KBM-7 (cell line): ENCODE measurements at regions not wholly inside any gene's neighbourhood (a gene's known extent, or its start where the extent isn't known, plus 50 kb on each side); places are given as distances from the start of the nearest gene placed in this dataset.
A peak's percentile ranks its signal among the peaks of the same experiment; 100 is the strongest.
"Not testable (repeated sequence)": the region's sequence is repeated elsewhere in the genome, so short reads cannot be mapped to it uniquely, and the experiment has no call there.

Experiments
- DNase-seq: peaks from one replicate; pipeline ENCODE4 v3.0.0-alpha.2; 2015
- in situ Hi-C: fragments of 300-500 bp; cut with MboI; formaldehyde crosslinking; loops from 2 replicates; pipeline ENCODE4 v1.14.3; 2020; ENCODE audit warnings: low sequenced_read_pairs, low pct_unique_long_range_greater_than_20kb, mixed read lengths

DNA sequence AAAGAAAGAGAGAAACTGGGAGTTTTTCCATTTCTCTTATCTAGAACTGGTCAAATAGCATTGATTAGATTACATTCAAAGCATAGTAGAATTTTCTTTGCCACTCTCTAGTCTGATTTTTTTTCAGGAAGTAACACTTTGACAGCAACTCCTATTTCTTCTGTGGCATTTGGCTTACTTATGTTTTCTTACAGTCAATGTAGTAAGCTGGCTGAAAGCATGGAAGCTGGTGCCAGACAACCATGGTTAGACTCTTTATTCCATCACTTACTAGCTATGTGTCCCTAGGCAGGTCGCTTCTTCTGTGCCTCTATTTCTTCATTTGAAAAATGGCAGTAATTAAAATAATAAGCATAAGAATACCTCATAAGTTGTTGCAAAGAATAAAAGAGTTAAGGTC, 54.2 kb upstream of the OPRM1 start:
- DNase-seq, result no peak
- in situ Hi-C loops, result no loop called here

DNA sequence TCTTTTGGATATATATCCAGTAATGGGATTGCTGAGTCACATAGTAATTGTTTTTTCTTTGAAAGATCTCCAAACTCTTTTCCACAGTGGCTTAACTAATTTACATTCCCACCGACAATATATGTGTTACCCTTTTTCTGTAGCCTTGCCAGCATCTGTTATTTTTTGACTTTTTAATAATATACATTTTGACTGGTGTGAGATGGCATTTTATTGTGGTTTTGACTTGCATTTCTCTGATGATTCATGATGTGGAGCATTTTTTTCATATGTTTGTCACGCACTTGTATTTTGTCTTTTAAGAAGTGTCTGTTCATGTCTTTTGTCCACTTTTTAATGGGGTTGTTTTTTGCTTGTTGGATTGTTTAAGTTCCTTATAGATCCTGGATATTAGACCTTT, 58.9 kb upstream of the OPRM1 start:
- DNase-seq, result no peak
- in situ Hi-C loops, result no loop called here

DNA sequence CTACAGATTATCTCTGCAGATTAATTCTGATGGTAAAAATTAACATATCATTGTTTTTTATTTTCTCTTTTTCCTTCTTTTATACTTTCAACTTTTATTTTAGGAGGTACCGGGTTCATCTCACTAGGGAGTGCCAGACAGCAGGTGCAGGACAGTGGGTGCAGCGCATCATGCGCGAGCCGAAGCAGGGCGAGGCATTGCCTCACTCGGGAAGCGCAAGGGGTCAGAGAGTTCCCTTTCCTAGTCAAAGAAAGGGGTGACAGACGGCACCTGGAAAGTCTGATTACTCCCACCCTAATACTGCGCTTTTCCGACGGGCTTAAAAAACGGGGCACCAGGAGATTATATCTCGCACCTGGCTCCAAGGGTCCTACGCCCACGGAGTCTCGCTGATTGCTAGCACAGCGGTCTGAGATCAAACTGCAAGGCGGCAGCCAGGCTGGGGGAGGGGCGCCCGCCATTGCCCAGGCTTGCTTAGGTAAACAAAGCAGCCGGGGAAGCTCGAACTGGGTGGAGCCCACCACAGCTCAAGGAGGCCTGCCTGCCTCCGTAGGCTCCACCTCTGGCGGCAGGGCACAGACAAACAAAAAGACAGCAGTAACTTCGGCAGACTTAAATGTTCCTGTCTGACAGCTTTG, 60.0 kb upstream of the OPRM1 start:
- DNase-seq, in situ Hi-C loops: not testable (repeated sequence)

DNA sequence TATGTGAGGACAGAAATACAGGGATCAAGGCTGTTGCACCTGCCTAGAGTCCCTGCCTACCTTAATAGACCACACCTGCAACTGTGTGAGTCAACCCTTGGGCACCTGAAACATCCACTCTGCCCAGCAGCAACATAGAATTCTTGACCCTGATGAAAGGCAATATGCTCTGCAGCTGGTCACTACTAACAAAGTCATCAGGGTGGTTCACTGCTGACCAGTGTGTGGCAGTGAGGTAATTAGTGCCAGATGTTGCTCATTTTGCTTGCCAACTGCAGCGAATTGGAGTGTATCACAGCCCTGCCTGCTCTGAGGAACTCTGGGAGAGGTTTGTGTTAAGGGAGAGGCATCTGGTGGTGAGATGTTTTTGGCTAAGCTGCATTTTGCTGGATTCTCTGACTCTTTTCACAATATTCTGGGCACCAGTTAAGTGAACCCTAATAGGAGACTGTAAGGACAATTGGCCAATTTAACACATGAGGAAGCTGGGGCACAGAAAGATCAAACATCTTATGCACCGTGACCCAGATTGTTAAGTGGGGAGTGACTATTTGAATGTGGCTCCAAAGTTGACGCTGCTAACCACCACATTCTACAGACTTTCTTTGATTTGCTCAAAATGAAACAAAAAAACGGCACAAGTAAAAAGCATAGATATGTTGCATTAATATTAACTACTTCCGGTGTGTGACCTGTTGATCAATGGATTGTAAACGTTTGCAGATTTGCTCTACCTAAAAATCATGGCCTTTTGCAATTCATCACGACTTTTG, 61.9 kb upstream of the OPRM1 start:
- in situ Hi-C loops, result no loop called here
- no peak for DNase-seq

DNA sequence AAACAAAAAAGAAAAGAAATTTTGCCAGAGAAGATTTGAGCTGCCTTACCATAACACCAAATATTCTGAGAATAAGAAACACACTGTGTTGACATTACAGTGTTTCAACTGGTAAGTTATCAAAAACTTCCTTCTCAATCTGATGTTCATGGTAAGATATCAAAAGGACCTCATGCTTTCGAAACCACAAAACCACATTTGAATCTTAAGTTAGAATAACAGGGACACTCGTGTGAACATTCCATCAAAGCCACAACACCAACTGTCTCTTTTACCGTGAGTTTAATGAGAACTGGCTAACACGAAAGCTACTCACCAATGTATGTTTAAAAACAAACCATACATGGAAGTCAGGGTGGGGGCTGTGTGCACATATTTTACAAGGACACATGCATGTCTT, 73.0 kb upstream of the OPRM1 start:
- in situ Hi-C loops, result no loop called here
- DNase-seq, result peak; percentile 42

DNA sequence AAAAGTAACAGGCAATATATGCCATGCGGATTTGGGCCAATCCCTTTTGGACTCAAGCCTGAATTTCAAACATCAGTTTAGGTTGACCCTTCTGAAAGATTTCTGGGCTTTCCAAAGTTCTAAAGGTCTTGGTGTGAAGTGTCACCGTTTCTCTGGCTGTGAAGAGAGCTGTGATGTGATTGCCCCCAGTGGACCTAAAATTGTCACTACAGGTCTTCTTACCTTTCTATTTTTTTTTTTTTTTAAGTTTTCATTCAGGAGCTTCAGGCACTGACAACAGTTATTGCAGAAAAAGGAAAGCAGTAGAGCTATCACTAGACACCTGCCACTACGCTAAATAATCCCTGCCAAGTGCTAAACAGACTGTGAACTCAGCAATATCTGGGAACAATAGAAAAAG, 75.7 kb upstream of the OPRM1 start:
- DNase-seq, result no peak
- in situ Hi-C loops, result no loop called here

DNA sequence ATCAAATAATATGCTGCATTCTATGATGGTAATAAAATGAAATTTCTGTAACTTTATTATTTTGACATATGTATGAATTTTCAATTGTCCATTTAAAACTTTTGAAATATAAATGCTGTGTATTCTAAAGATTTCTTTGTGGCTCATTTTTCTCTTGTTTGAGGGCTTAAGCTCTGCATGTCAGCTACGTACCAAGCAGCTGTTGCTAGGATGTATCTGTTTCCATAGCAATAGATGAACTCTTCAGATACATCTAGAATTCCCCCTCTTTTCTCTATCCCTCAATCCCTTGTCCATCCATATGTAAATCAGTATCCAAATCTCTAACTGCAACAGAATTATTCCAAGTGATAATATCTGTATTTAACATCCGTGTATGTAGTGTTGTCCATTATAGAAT, 76.5 kb upstream of the OPRM1 start:
- in situ Hi-C loops, result no loop called here
- no peak for DNase-seq

DNA sequence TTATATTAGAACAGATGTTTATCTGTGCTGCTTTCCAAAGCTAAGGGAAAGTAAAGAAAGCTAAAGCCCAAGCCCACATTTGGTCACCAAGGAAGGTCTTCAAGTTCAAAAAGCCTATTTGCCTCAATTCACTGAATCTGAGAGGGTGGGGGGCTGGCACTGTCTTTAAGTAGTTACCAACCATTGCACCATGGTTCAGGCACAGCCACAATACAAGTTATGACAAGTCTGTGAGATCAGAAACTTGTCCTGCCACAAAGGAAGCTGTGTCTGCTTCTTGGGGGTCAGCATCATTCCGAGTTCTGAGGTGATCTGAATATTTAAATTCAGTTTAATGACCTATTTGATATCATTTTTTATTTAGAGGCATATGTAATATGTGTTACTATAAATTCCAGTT, 78.3 kb upstream of the OPRM1 start:
- DNase-seq, result no peak
- in situ Hi-C loops, result no loop called here

DNA sequence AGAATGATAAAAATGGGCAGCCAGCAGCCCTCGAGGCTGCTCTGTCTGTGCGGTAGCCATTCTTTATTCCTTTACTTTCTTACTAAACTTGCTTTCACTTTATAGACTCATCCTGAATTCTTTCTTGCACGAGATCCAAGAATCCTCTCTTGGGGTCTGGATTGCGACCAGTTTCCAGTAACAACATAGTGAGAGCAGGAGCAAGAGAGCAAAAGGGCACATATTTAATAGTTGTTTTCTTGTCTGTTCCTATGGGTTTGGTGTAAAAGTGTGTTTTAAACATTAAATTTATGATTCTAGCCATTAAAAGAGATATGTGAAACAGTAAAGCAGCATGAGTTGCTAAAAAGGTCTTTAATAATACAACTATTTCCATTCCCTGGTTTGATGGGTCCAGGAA, 78.8 kb upstream of the OPRM1 start:
- DNase-seq, result no peak
- in situ Hi-C loops, result no loop called here

DNA sequence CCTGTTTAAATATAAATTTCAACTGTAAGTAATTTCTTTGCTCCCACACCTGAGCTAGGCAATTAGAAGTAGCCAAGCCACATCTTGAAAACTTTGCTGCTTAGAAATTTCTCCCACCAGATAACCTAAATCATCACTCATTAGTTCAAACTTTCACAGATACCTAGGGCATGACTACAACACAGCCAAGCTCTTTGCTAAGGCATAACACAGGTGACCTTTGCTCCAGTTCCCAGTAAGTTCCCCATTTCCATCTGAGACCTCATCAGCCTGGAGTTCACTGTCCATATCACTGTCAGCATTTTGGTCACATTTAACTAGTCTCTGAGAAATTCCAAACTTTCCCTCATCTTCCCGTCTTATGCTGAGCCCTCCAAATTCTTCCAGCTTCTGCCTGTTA, 79.8 kb upstream of the OPRM1 start:
- in situ Hi-C loops, result no loop called here
- DNase-seq, result no peak

DNA sequence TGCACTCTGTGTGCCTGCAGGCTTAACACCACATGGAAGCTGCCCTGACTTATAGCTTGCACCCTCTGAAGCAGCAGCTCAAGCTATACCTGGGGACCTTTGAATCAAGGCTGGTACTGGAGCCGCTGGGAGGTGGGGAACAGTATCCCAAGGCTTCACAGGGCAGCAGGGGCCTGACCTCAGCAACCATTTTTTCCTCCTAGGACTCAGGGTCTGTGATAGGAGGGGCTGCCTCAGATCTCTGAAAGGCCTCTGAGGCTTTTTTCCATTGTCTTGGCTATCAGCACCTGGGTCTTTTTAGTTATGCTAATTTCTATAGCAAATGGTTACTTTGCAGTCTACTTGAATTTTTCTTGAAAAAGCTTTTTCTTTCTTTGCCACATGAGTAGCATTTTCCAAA, 80.2 kb upstream of the OPRM1 start:
- in situ Hi-C loops, result no loop called here

DNA sequence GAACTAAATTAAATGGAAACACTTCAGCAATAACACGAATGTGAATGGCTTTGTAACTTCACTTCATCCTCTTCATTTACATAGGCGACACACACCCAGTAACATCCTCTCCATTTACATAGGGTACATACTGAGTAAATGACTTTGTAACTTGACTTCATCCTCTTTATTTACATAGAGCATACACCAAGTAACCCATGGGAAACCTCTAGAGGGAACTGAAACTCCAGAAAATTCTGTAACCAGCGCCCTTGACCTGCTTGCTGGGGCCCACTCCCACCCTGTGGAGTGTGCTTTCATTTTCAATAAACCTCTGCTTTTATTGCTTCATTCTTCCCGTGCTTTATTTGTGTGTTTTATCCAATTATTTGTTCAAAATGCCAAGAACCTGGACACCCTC, 81.6 kb upstream of the OPRM1 start:
- DNase-seq, result no peak
- in situ Hi-C loops, result no loop called here

More for the DNA sequence above, 80.2 kb upstream of the OPRM1 start:
- no peak for DNase-seq

DNA sequence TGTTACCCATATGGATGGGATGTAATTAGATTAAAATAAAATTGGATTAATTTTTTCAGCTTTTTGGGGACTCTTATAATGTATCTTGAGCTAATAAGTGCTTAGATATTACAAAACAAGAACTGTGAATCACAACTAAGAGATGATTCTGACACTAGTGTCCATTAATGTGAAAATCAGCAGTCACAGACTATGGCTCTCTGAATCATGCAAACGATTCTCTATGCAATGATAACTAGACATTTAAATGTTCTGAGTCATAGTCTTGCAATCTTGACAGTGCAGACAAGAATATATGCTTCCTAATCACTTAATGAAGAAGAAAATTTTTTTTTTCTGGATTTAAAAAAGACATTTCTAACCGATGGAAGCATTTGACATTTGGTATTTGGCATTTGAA, 82.2 kb upstream of the OPRM1 start:
- in situ Hi-C loops, result no loop called here
- no peak for DNase-seq

DNA sequence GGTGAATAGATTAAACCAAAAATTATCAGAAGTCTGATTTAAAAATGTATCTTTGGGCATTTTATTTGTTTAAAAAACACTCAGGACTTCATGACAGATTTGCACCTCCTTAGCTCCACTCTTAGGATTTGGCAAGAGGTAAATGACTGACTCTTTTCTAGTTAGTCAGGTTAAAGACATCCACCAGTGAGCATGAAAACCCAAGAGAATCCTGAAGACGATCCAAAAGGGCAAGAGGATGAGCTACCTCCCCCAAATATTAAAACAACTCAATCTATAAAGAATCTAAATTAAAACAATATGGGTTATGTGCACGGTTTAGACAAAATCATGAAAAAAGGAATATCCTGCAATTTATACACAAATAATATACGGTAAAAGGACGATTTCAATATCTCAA, 89.4 kb upstream of the OPRM1 start:
- in situ Hi-C loops, result no loop called here
- no peak for DNase-seq

DNA sequence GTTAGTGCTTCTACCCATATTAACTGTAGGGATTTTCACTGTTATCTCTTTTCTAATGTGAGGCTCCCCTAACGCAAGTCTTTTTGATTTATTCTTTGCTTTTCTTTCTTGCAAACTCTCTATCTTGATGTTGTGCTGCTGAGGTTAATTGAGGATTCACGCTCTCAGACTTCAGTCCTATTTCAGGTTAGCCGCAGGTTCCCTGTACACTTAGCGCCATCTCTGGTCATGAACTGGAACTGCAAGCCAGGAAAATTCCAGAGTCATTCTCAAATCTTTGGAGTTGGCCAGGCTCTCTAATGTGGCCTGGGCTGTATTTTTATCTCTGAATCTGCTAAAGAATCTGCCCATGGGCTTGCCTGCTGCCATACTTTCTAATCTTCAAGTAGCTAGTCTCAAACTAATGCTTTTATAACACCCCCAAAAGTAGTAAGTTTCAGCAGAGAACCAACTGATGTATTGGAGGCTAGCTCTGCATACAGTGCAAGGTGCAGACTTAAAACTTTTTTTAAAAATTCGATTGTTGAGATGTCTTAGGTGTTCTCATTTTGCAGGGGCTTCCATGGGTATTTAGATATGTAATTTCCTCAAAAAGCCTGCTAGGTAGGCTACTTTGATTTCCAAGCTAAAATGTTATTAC, 91.1 kb upstream of the OPRM1 start:
- in situ Hi-C loops, result no loop called here
- DNase-seq, result peak; percentile 35

DNA sequence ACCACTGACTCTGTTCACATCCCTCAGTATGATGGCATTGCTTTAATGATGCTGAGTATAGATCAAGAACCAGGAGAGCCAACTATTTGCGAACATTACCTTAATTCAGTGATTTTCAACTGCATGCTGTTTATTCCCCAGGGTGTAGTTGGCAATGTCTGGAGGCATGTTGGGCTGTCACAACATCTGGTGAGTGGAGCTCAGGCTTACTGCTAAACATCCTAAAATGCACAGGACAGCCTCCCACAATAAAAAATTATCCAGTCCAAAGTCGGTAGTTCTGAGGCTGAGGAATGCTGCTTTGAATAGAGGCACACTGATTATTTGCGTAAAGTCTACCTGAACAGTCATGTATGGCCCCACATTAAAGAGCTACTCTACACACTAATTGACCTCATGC, 94.8 kb upstream of the OPRM1 start:
- in situ Hi-C loops, result no loop called here
- DNase-seq, result no peak

DNA sequence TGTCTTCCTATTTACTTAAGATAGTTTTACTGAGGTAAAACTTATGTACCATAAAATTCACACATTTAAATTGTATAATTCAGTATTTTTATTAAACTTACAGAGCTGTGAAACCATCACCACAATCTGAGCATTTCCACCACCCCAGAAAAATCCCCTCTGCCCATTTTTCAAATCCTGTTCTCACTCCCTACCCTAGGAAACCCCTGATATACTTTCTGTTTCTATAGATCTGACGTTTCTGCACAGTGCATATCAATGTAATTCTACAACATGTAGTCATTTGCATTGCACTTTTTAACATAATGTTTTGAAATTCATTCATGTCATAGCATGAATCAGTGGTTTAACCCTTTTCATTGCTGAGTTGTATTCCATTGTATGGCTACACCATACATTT, 96.7 kb upstream of the OPRM1 start:
- DNase-seq, result no peak
- in situ Hi-C loops, result no loop called here

DNA sequence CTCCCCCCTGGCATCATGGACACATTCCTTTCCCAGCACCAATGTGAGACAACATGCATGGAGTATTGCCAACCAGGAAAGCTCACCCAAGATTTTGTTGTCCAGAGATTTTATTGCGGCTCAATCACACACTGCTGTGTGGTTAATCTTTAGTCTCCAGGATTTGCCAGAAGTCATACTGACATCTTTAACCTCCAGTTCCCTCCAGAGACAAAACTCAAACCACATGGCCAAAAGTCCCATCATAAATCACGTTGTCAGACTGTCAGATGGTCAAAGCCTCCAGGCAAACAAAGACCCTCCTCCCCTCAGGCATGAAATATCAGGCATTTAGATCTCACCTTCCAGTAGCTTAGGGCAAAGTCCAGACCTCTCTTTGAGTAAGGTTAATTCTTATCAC, 97.3 kb upstream of the OPRM1 start:
- DNase-seq, result no peak
- in situ Hi-C loops, result no loop called here

DNA sequence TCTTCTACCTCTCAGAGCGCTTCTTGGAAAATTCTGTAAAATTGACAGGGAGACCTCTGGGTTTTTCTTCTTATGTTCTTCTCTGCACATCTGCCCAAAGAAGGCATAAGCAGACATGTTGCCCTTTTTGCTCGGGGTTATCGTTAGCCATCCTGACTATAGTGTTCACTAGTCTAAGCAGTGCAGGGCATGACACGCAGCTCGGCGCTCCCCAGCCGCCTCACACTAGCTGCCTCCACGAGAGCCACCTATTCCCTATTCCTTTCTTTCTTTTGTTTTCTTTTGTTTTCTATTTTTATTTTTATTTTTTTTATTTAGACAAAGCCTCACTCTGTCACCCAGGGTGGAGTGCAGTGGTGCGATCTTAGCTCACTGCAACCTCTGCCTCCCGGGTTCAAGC, 100.2 kb upstream of the OPRM1 start:
- in situ Hi-C loops, result no loop called here
- no peak for DNase-seq

DNA sequence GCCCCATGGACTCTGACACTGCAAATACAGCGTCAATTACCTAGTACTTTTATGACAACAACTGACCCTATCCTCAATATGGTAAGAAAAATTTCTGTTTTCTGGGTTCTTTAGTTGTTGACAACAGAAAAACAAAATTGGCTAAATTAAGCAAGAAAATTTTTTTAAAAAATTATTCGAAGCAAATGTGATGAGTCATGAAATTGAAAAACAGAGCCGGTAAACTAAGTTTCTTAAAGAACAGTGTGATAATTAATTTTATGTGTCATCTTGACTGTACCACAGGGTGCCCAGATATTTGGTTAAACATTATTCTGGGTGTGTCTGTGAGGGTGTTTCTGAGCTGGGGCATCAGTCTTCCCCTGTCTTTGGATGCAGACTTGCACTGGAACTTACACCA, 107.6 kb upstream of the OPRM1 start:
- no peak for DNase-seq
- in situ Hi-C loops, result no loop called here

DNA sequence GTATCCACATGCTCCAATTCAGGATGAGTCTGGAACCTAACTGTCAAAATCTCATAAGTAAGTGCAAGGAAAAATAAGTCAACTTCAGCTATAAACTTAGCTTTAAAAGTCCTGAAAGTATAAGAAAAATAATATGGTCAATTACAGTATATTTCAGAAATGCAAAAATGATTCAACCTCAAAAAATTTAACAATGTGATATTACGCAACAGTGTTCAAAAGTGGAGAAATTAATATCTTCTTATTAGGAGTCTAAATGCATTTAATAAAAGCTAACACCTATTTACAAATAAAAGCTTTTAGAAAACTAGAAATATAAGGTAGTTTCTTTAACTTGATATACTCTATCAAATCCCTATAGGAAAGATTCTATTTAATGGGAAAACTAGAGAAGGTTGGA, 111.2 kb upstream of the OPRM1 start:
- in situ Hi-C loops, result no loop called here
- no peak for DNase-seq
